ENCODE measurements at regions not wholly inside any gene's neighbourhood (a gene's known extent, or its start where the extent isn't known, plus 50 kb on each side); places are given as distances from the start of the nearest gene placed in this dataset.

- TF ChIP-seq SIN3A (IDR thresholded peaks at IDR 0.05; ENCODE audit: low read depth) = no peak
- TF ChIP-seq, protein P1, sequence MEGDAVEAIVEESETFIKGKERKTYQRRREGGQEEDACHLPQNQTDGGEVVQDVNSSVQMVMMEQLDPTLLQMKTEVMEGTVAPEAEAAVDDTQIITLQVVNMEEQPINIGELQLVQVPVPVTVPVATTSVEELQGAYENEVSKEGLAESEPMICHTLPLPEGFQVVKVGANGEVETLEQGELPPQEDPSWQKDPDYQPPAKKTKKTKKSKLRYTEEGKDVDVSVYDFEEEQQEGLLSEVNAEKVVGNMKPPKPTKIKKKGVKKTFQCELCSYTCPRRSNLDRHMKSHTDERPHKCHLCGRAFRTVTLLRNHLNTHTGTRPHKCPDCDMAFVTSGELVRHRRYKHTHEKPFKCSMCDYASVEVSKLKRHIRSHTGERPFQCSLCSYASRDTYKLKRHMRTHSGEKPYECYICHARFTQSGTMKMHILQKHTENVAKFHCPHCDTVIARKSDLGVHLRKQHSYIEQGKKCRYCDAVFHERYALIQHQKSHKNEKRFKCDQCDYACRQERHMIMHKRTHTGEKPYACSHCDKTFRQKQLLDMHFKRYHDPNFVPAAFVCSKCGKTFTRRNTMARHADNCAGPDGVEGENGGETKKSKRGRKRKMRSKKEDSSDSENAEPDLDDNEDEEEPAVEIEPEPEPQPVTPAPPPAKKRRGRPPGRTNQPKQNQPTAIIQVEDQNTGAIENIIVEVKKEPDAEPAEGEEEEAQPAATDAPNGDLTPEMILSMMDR (IDR thresholded peaks at IDR 0.05 in 2 of 3, conservative IDR thresholded peaks at IDR 0.05 in 1 of 3; ENCODE audit: borderline replicate concordance in 1 of 3, insufficient read depth in 1 of 3, low read depth in 2 of 3, low read length in 2 of 3) = no peak
- no peak for TF ChIP-seq SP1 (IDR thresholded peaks at IDR 0.05; ENCODE audit: low read depth)
- no peak for TF ChIP-seq POLR2AphosphoS5 (IDR thresholded peaks at IDR 0.05; ENCODE audit: low read depth, low read length)
- TF ChIP-seq, protein P2, sequence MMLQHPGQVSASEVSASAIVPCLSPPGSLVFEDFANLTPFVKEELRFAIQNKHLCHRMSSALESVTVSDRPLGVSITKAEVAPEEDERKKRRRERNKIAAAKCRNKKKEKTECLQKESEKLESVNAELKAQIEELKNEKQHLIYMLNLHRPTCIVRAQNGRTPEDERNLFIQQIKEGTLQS (IDR thresholded peaks at IDR 0.05) = no peak
- TF ChIP-seq POLR2A (IDR thresholded peaks at IDR 0.05; ENCODE audit: borderline replicate concordance, extremely low read depth, insufficient read depth, insufficient read length) = no peak
- TF ChIP-seq, protein P3, sequence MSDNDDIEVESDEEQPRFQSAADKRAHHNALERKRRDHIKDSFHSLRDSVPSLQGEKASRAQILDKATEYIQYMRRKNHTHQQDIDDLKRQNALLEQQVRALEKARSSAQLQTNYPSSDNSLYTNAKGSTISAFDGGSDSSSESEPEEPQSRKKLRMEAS (IDR thresholded peaks at IDR 0.05) = no peak
- TF ChIP-seq ZNF274 (IDR thresholded peaks at IDR 0.05; ENCODE audit: low read depth, low read length) = no peak
- no peak for TF ChIP-seq EZH2 (IDR thresholded peaks at IDR 0.05)
- no peak for TF ChIP-seq RAD21 (IDR thresholded peaks at IDR 0.05; ENCODE audit: low read depth)
- TF ChIP-seq EZH2phosphoT487 (IDR thresholded peaks at IDR 0.05; ENCODE audit: borderline replicate concordance) = no peak
- no peak for TF ChIP-seq YY1 (IDR thresholded peaks at IDR 0.05; ENCODE audit: extremely low read depth, insufficient replicate concordance, low read depth, low read length)
- TF ChIP-seq TCF7L2 (IDR thresholded peaks at IDR 0.05; ENCODE audit: borderline replicate concordance, extremely low read depth, insufficient read depth, insufficient read length) = no peak
- no peak for TF ChIP-seq CEBPB (IDR thresholded peaks at IDR 0.05; ENCODE audit: low read depth)
Observed at GRCh38 chr12:46904406-46905238, 78.8 kb upstream of the SLC38A4 start.
